ENCODE measurements at regions not wholly inside any gene's neighbourhood (a gene's known extent, or its start where the extent isn't known, plus 50 kb on each side); places are given as distances from the start of the nearest gene placed in this dataset.

- TF ChIP-seq CTCF (conservative IDR thresholded peaks at IDR 0.05; ENCODE audit: low read depth, low read length) (no peak), ELK1 (IDR thresholded peaks at IDR 0.05; ENCODE audit: borderline replicate concordance, low read depth, low read length) (no peak), BHLHE40 (IDR thresholded peaks at IDR 0.05; ENCODE audit: low read depth, low read length) (no peak), NFE2L2 (IDR thresholded peaks at IDR 0.05; ENCODE audit: low read depth, low read length) (no peak), USF2 (IDR thresholded peaks at IDR 0.05; ENCODE audit: low read depth, low read length) (no peak), FOS (IDR thresholded peaks at IDR 0.05; ENCODE audit: low read depth, low read length) (no peak), RFX5 (IDR thresholded peaks at IDR 0.05; ENCODE audit: low read depth, low read length) (no peak), SMC3 (IDR thresholded peaks at IDR 0.05; ENCODE audit: low read depth, low read length) (no peak), POLR2A (IDR thresholded peaks at IDR 0.05; ENCODE audit: low read depth, low read length) (no peak), MXI1 (IDR thresholded peaks at IDR 0.05; ENCODE audit: borderline replicate concordance, low read depth, low read length) (no peak)
- no peak overlapping the region for H3K4ac ChIP-seq (ENCODE audit: low read depth, low read length)
- no peak overlapping the region for H2BK120ac ChIP-seq (ENCODE audit: low read depth, low read length)
- no peak overlapping the region for H4K91ac ChIP-seq (ENCODE audit: insufficient read depth, low read depth, low read length)
- in situ Hi-C loops (cut with MboI; ENCODE audit: low sequenced_read_pairs) (no loop called here), dilution Hi-C loops (cut with HindIII; ENCODE audit: low sequenced_read_pairs, unreplicated experiment) (no loop called here), intact Hi-C loops (cut with micrococcal nuclease) (no loop called here)
- no peaks in the 10 kb centered on the region for H3K9me1 ChIP-seq (ENCODE audit: insufficient read depth, low read length)
- no peak overlapping the region for H3K23ac ChIP-seq (ENCODE audit: low read depth, low read length)
- no peaks in the 10 kb centered on the region for H3K79me1 ChIP-seq (ENCODE audit: low read depth in 1 of 2, low read length in 2 of 2)
- ChIA-PET CTCF (no interaction called here), POLR2A (ENCODE audit: unreplicated experiment) (no interaction called here)
- H3K27ac ChIP-seq (ENCODE audit: insufficient read depth, low read length): no peak overlapping the region
- no peak overlapping the region for H3K4me2 ChIP-seq (ENCODE audit: low read depth, low read length)
- no peak overlapping the region for H2BK5ac ChIP-seq (ENCODE audit: low read depth, low read length, poor library complexity, severe bottlenecking)
- no peaks in the 10 kb centered on the region for H3K36me3 ChIP-seq (ENCODE audit: control insufficient read depth, insufficient read depth, low read length)
- no peak overlapping the region for H2AFZ ChIP-seq (replicated peaks; ENCODE audit: low read length, poor library complexity)
- no peak overlapping the region for H4K8ac ChIP-seq (ENCODE audit: low read depth in 2 of 2, low read length in 2 of 2)
- no peak overlapping the region for H3K9ac ChIP-seq (ENCODE audit: low read depth, low read length)
- H3K14ac ChIP-seq (replicated peaks; ENCODE audit: low read depth, low read length): no peak overlapping the region
- H4K20me1 ChIP-seq (ENCODE audit: insufficient read depth, low read length): no peaks in the 10 kb centered on the region
- no peak for ATAC-seq (ENCODE audit: low read depth)
- no peak overlapping the region for H3K4me3 ChIP-seq (ENCODE audit: insufficient read depth, low read depth, low read length)
- no CpG with 5 or more reads among the region's 8 CpGs for whole genome bisulfite sequencing, 2 experiments (ENCODE audit: extremely low coverage in 2 of 2, insufficient read length in 1 of 2)
- no peaks in the 10 kb centered on the region for H3K9me3 ChIP-seq (ENCODE audit: control insufficient read depth, insufficient read depth, low read length)
- no peak overlapping the region for H3K56ac ChIP-seq (ENCODE audit: extremely low read depth, insufficient read depth, low read length)
- no peak overlapping the region for H4K5ac ChIP-seq (ENCODE audit: low read depth, low read length)
- H3K4me1 ChIP-seq (ENCODE audit: control insufficient read depth, insufficient read depth, low read length): no peaks in the 10 kb centered on the region
- no peak overlapping the region for H2AK5ac ChIP-seq (ENCODE audit: low read depth, low read length)
- no peak for DNase-seq
- no TSS peak for BruUV-seq (replicated peaks)
- no peak overlapping the region for H3K18ac ChIP-seq (ENCODE audit: low read depth, low read length)
- H2BK15ac ChIP-seq (ENCODE audit: low read depth, low read length): no peak overlapping the region
- H3K27me3 ChIP-seq (ENCODE audit: control insufficient read depth, insufficient read depth, low read length): no peaks in the 10 kb centered on the region; the same call in 1 of the 2 replicates
- no peak overlapping the region for H2BK20ac ChIP-seq (ENCODE audit: low read depth, low read length)
- H2AK9ac ChIP-seq (replicated peaks; ENCODE audit: low read depth, low read length, poor library complexity): no peak overlapping the region
Measured at GRCh38 chr19:31633014-31633413, 283.8 kb upstream of the TSHZ3 start.

All from IMR-90 (cell line).